ENCODE measurements at regions not wholly inside any gene's neighbourhood (a gene's known extent, or its start where the extent isn't known, plus 50 kb on each side); places are given as distances from the start of the nearest gene placed in this dataset.

GRCh38 chr10:88060762-88061161, 197.3 kb downstream of the PTEN start:
- DNase-seq (ENCODE audit: low spot score), result no peak

- DNase-seq (ENCODE audit: low spot score), result no peak
Observed at GRCh38 chr10:88062385-88062784, 199.0 kb downstream of the PTEN start.

- no peak for DNase-seq (ENCODE audit: low spot score)
Observed at GRCh38 chr10:88062798-88063472, 199.5 kb downstream of the PTEN start.

GRCh38 chr10:88063861-88064557, 200.6 kb downstream of the PTEN start:
- DNase-seq (ENCODE audit: low spot score), result no peak

- DNase-seq (ENCODE audit: low spot score), result no peak
Observed at GRCh38 chr10:88064608-88065382, 201.4 kb downstream of the PTEN start.

GRCh38 chr10:88065383-88066049, 202.1 kb downstream of the PTEN start:
- no peak for DNase-seq (ENCODE audit: low spot score)

- no peak for DNase-seq (ENCODE audit: low spot score)
Observed at GRCh38 chr10:88066319-88066718, 202.9 kb downstream of the PTEN start.

- peak; percentile 43 for DNase-seq (ENCODE audit: low spot score)
Observed at GRCh38 chr10:88066876-88067275, 203.5 kb downstream of the PTEN start.

GRCh38 chr10:88067737-88068136, 204.3 kb downstream of the PTEN start:
- no peak for DNase-seq (ENCODE audit: low spot score)

GRCh38 chr10:88069338-88069737, 205.9 kb downstream of the PTEN start:
- DNase-seq (ENCODE audit: low spot score), result no peak

GRCh38 chr10:88070080-88070880, 206.9 kb downstream of the PTEN start:
- DNase-seq (ENCODE audit: low spot score), result no peak

GRCh38 chr10:88071879-88072278, 208.5 kb downstream of the PTEN start:
- no peak for DNase-seq (ENCODE audit: low spot score)

GRCh38 chr10:88073682-88074081, 210.3 kb downstream of the PTEN start:
- DNase-seq (ENCODE audit: low spot score), result no peak

- DNase-seq (ENCODE audit: low spot score), result no peak
Observed at GRCh38 chr10:88074971-88075370, 211.5 kb downstream of the PTEN start.

- no peak for DNase-seq (ENCODE audit: low spot score)
Observed at GRCh38 chr10:88076027-88076880, 212.8 kb downstream of the PTEN start.

- DNase-seq (ENCODE audit: low spot score), result no peak
Observed at GRCh38 chr10:88077977-88078376, 214.6 kb downstream of the PTEN start.

- no peak for DNase-seq (ENCODE audit: low spot score)
Observed at GRCh38 chr10:88080213-88080612, 216.8 kb downstream of the PTEN start.

- DNase-seq (ENCODE audit: low spot score), result no peak
Observed at GRCh38 chr10:88081457-88082054, 218.1 kb downstream of the PTEN start.

GRCh38 chr10:88082391-88082790, 219.0 kb downstream of the PTEN start:
- DNase-seq (ENCODE audit: low spot score), result no peak
